D341Med (cell line): ENCODE measurements at regions not wholly inside any gene's neighbourhood (a gene's known extent, or its start where the extent isn't known, plus 50 kb on each side); places are given as distances from the start of the nearest gene placed in this dataset.

Source experiments
- DNase-seq: peaks from one replicate; pipeline ENCODE4 v3.0.0; 2012; ENCODE audit warnings: low spot score

- no peak for DNase-seq
Observed at GRCh38 chr5:153880106-153880505, 158.6 kb downstream of the FAM114A2 start.

GRCh38 chr5:153879596-153879995 is 159.1 kb downstream of the FAM114A2 start:
- peak; percentile 33 for DNase-seq

GRCh38 chr5:153866176-153866575 is 172.5 kb downstream of the FAM114A2 start:
- DNase-seq = no peak

- no peak for DNase-seq
Observed at GRCh38 chr5:153865016-153865415, 173.7 kb downstream of the FAM114A2 start.

GRCh38 chr5:153863951-153864350 is 174.8 kb downstream of the FAM114A2 start:
- no peak for DNase-seq
